ENCODE measurements at regions not wholly inside any gene's neighbourhood (a gene's known extent, or its start where the extent isn't known, plus 50 kb on each side); places are given as distances from the start of the nearest gene placed in this dataset.

- Mint-ChIP-seq H3K4me1 (ENCODE audit: low read depth, unreplicated experiment) (no peaks in the 10 kb centered on the region), H3K4me3 (ENCODE audit: unreplicated experiment) (no peak overlapping the region), H3K27me3 (ENCODE audit: insufficient read depth, unreplicated experiment) (no peaks in the 10 kb centered on the region), H3K27ac (ENCODE audit: unreplicated experiment) (no peak overlapping the region), H3K9me3 (ENCODE audit: unreplicated experiment) (no peaks in the 10 kb centered on the region), H3K36me3 (ENCODE audit: insufficient read depth, unreplicated experiment) (no peaks in the 10 kb centered on the region)
- DNase-seq, result no peak
- H3K36me3 ChIP-seq (ENCODE audit: control insufficient read depth, insufficient read depth, low read length), result no peaks in the 10 kb centered on the region
- H3K9me3 ChIP-seq, result no peaks in the 10 kb centered on the region
- H3K4me1 ChIP-seq, result no peaks in the 10 kb centered on the region
- TF ChIP-seq CTCF (IDR thresholded peaks at IDR 0.05; ENCODE audit: insufficient read depth in 1 of 2, low read depth in 1 of 2, low read length in 1 of 2, severe bottlenecking in 1 of 2, unreplicated experiment in 1 of 2), result no peak
- H3K4me3 ChIP-seq (ENCODE audit: low read depth, low read length), result no peak overlapping the region
- H3K27me3 ChIP-seq (replicated peaks; ENCODE audit: control insufficient read depth, insufficient read depth, low read length), result no peaks in the 10 kb centered on the region
- BruUV-seq (replicated peaks), result no TSS peak
- intact Hi-C loops (cut with micrococcal nuclease; ENCODE audit: unreplicated experiment), result no loop called here
- ChIA-PET POLR2A (no interaction called here), CTCF (no interaction called here)
Observed at GRCh38 chr4:34362654-34363053, 1881.7 kb downstream of the ARAP2 start.

GRCh38 chr4:34363842-34364241 lies 1880.5 kb downstream of the ARAP2 start:
- POLR2A ChIA-PET, result no interaction called here
- no peaks in the 10 kb centered on the region for H3K27me3 ChIP-seq (replicated peaks; ENCODE audit: control insufficient read depth, insufficient read depth, low read length)
- Mint-ChIP-seq H3K36me3 (ENCODE audit: insufficient read depth, unreplicated experiment) (no peaks in the 10 kb centered on the region), H3K27me3 (ENCODE audit: insufficient read depth, unreplicated experiment) (no peaks in the 10 kb centered on the region), H3K27ac (ENCODE audit: unreplicated experiment) (no peak overlapping the region), H3K9me3 (ENCODE audit: unreplicated experiment) (no peaks in the 10 kb centered on the region), H3K4me1 (ENCODE audit: low read depth, unreplicated experiment) (no peaks in the 10 kb centered on the region), H3K4me3 (ENCODE audit: unreplicated experiment) (no peak overlapping the region)
- H3K4me3 ChIP-seq (ENCODE audit: low read depth, low read length), result no peak overlapping the region
- BruUV-seq (replicated peaks), result no TSS peak
- no peaks in the 10 kb centered on the region for H3K4me1 ChIP-seq
- intact Hi-C loops (cut with micrococcal nuclease; ENCODE audit: unreplicated experiment), result no loop called here
- H3K36me3 ChIP-seq (ENCODE audit: control insufficient read depth, insufficient read depth, low read length), result no peaks in the 10 kb centered on the region
- no peak for DNase-seq
- no peaks in the 10 kb centered on the region for H3K9me3 ChIP-seq
- CTCF ChIA-PET, result no interaction called here
- TF ChIP-seq CTCF (IDR thresholded peaks at IDR 0.05; ENCODE audit: insufficient read depth in 1 of 2, low read depth in 1 of 2, low read length in 1 of 2, severe bottlenecking in 1 of 2, unreplicated experiment in 1 of 2), result no peak

DNA sequence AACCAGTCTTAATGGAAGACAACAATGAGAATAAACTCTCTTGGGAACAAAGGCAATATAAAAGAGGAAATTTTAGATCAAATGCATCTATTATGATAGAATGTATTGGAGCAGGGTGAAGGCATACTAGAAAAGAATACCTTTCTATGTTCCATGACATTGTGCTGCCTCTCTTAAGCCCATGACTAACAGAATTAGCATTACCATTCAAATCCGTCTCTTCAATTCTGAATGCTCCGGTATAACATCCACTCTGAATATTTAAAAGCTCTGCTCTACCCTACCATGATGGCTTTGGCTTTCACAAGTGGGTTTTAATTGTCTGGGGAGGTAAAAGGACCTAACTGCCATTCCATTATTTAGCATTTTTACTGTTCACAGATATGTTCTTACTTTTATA lies 1878.4 kb downstream of the ARAP2 start:
- CTCF ChIA-PET, result no interaction called here
- BruUV-seq (replicated peaks), result no TSS peak
- H3K9me3 ChIP-seq, result no peaks in the 10 kb centered on the region
- peaks cover 2% of the 10 kb centered on the region for H3K27me3 Mint-ChIP-seq (ENCODE audit: insufficient read depth, unreplicated experiment)
- no peaks in the 10 kb centered on the region for H3K36me3 Mint-ChIP-seq (ENCODE audit: insufficient read depth, unreplicated experiment)
- no peaks in the 10 kb centered on the region for H3K9me3 Mint-ChIP-seq (ENCODE audit: unreplicated experiment)
- H3K27me3 ChIP-seq (replicated peaks; ENCODE audit: control insufficient read depth, insufficient read depth, low read length), result no peaks in the 10 kb centered on the region
- H3K4me3 Mint-ChIP-seq (ENCODE audit: unreplicated experiment), result no peak overlapping the region
- H3K4me3 ChIP-seq (ENCODE audit: low read depth, low read length), result no peak overlapping the region
- no peak overlapping the region for H3K27ac Mint-ChIP-seq (ENCODE audit: unreplicated experiment)
- no peaks in the 10 kb centered on the region for H3K36me3 ChIP-seq (ENCODE audit: control insufficient read depth, insufficient read depth, low read length)
- no peak for TF ChIP-seq CTCF (IDR thresholded peaks at IDR 0.05; ENCODE audit: insufficient read depth in 1 of 2, low read depth in 1 of 2, low read length in 1 of 2, severe bottlenecking in 1 of 2, unreplicated experiment in 1 of 2)
- no peaks in the 10 kb centered on the region for H3K4me1 ChIP-seq
- intact Hi-C loops (cut with micrococcal nuclease; ENCODE audit: unreplicated experiment), result no loop called here
- POLR2A ChIA-PET, result no interaction called here
- H3K4me1 Mint-ChIP-seq (ENCODE audit: low read depth, unreplicated experiment), result no peaks in the 10 kb centered on the region
- no peak for DNase-seq

Measured in Caco-2 (cell line).